ENCODE measurements at regions not wholly inside any gene's neighbourhood (a gene's known extent, or its start where the extent isn't known, plus 50 kb on each side); places are given as distances from the start of the nearest gene placed in this dataset.

DNA sequence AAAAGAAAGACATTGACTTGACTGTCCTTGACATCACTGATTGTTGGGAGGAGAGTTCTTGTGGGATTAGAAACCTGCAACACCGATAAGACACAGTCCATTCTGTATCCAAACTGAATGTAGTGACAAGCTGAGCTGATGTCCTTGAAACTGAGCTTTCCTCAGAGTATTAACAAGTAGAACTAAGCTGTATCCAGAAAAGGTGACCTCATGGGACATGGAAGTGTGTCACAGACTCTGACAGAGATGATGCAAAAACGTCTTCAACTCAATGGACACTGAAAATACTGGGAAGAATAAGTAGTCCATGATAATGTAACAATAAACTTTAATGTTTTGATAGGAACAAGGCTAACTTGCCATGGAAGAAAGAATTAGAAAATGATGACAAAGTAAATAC is 690.1 kb downstream of the CDH18 start:
- TF ChIP-seq MAFK (IDR thresholded peaks at IDR 0.05; ENCODE audit: low read depth, low read length) = no peak
- TF ChIP-seq SMC3 (IDR thresholded peaks at IDR 0.05; ENCODE audit: low read depth, low read length) = no peak
- no peak for TF ChIP-seq RAD21 (IDR thresholded peaks at IDR 0.05; ENCODE audit: low read length)
- no peak for TF ChIP-seq CHD1 (IDR thresholded peaks at IDR 0.05; ENCODE audit: low read depth, low read length)
- TF ChIP-seq, protein P1, sequence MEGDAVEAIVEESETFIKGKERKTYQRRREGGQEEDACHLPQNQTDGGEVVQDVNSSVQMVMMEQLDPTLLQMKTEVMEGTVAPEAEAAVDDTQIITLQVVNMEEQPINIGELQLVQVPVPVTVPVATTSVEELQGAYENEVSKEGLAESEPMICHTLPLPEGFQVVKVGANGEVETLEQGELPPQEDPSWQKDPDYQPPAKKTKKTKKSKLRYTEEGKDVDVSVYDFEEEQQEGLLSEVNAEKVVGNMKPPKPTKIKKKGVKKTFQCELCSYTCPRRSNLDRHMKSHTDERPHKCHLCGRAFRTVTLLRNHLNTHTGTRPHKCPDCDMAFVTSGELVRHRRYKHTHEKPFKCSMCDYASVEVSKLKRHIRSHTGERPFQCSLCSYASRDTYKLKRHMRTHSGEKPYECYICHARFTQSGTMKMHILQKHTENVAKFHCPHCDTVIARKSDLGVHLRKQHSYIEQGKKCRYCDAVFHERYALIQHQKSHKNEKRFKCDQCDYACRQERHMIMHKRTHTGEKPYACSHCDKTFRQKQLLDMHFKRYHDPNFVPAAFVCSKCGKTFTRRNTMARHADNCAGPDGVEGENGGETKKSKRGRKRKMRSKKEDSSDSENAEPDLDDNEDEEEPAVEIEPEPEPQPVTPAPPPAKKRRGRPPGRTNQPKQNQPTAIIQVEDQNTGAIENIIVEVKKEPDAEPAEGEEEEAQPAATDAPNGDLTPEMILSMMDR (conservative IDR thresholded peaks at IDR 0.05; ENCODE audit: low read depth, low read length) = no peak
- TF ChIP-seq POLR2A (IDR thresholded peaks at IDR 0.05; ENCODE audit: low read depth, low read length) = no peak

Data from IMR-90 (cell line).